GM12875 (cell line): ENCODE measurements at regions not wholly inside any gene's neighbourhood (a gene's known extent, or its start where the extent isn't known, plus 50 kb on each side); places are given as distances from the start of the nearest gene placed in this dataset.

Experiments
- H3K4me3 ChIP-seq: one replicate; pipeline ENCODE4 v1.5.1; 2011; ENCODE audit warnings: low read depth, low read length, control low read depth
- CTCF ChIP-seq: IDR thresholded peaks from 2 replicates; pipeline ENCODE4 v1.5.1; 2011; ENCODE audit warnings: low read depth, mild to moderate bottlenecking, control low read depth, inconsistent platforms, low read length, moderate library complexity, borderline replicate concordance; ENCODE audit not compliant: insufficient read depth

DNA sequence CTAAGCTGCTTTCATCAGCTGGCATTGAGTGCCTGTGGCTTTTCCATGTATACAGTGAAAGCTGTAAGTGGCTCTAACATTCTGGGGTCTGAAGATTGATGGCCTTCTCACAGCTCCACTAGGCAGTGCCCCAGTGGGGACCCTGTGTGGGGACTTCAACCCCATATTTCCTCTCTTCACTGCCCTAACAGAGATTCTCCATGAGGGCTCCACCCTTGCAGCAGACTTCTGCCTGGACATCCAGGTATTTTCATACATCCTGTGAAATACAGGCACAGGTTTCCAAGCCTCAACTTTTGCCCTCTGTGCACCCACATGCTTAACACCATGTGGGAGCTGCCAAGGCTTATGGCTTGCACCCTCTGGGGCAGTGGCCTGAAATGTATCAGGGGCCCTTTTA is 188.2 kb upstream of the SYT4 start:
- no peak overlapping the region for H3K4me3 ChIP-seq
- no peak for TF ChIP-seq CTCF

- no peak overlapping the region for H3K4me3 ChIP-seq
- TF ChIP-seq CTCF, result no peak
Measured at GRCh38 chr18:43471873-43472272, 194.6 kb upstream of the SYT4 start.

GRCh38 chr18:43481069-43481468 is 203.8 kb upstream of the SYT4 start:
- TF ChIP-seq CTCF, result no peak
- no peak overlapping the region for H3K4me3 ChIP-seq

- TF ChIP-seq CTCF, result no peak
- no peak overlapping the region for H3K4me3 ChIP-seq
Measured at GRCh38 chr18:43482136-43482535, 204.8 kb upstream of the SYT4 start.

DNA sequence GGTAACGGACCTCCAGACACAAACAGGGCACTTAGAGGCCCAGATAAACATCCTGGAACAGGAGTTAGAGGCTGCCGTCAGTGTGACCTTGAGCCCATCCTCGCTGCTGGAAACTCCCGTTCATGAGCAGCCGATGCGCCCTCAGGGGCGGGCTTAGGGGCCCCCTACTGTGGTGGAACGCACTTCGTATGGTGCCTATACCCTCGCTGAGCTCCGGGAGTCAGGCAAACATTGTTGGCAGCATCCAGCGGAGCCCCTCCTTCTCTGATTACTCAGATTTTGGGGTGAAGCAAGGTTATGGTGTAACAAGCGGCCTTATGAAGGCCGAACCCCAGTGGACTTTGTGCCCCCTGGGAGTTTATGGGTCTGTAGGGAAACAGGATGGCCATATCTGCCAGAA is 205.3 kb upstream of the SYT4 start:
- no peak for TF ChIP-seq CTCF
- no peak overlapping the region for H3K4me3 ChIP-seq

GRCh38 chr18:43484710-43485109 is 207.4 kb upstream of the SYT4 start:
- no peak overlapping the region for H3K4me3 ChIP-seq
- TF ChIP-seq CTCF, result no peak

- TF ChIP-seq CTCF, result no peak
- no peak overlapping the region for H3K4me3 ChIP-seq
Measured at GRCh38 chr18:43485545-43485963, 208.3 kb upstream of the SYT4 start.
